ENCODE measurements at regions not wholly inside any gene's neighbourhood (a gene's known extent, or its start where the extent isn't known, plus 50 kb on each side); places are given as distances from the start of the nearest gene placed in this dataset.

DNA sequence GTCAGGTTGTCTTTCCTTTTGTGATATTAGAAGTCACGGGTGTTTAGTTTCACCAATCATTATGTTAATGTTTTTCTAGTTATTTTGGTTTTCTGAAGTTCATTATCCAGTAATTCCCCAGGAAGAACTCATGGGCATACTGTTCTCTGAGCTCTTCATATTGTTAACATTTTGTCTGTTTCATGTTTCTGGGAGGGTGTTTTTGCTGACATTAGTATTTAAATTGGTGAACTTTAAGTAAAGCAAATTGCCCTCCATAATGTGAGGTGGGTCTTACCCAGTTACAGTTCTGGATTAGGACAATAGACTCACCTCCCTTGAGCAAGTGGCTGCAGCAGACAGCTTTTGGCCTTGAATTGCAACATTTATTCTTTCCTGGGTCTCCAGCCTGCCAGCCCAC, 163.4 kb downstream of the GPAT3 start:
- DNase-seq, result no peak

- DNase-seq, result no peak
These were observed 156.1 kb downstream of the GPAT3 start for GRCh38 chr4:83692028-83692427.

- DNase-seq, result no peak
These were observed 150.3 kb downstream of the GPAT3 start for GRCh38 chr4:83686166-83686565.

- no peak for DNase-seq
These were observed 143.8 kb downstream of the GPAT3 start for GRCh38 chr4:83679692-83680091.

DNA sequence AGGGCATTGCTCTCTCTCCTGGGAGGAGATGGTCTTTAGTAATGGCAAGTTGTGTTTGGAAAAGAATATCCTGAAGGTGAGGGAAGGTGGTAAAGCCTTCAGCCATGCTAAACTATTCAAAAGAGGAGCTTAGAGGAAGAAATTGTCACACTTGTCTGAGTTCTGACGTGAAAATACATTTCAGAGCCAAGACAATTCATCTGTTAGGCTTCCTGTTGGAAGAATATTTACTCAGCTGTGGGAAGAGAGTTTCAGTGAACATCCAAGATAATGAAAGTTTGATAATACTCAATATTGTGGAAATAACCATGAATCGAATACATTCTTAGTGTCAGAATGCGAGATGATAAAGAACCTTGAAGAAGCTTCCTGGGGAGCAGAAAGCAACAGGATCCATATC, 143.3 kb downstream of the GPAT3 start:
- DNase-seq, result no peak

GRCh38 chr4:83677656-83678055, 141.7 kb downstream of the GPAT3 start:
- DNase-seq, result no peak

DNA sequence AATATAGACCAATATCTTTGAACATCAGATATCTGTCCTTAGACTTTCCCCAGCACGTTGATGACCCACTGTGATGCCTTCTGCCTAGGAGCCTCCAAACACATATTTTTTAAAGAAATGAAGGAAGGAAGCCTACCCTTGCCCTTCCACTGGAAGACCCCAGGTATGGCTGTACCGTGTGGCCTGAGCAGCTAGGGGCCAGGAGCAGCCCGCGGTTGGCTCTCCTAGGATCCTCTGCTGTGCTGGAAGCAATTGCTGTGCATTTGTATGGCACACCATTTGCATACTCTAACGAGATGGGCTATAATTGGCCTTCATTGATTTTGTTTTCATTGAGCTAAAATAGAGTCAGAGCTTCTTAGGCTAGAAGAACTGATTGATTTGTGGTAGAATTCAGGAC, 128.8 kb downstream of the GPAT3 start:
- no peak for DNase-seq

GRCh38 chr4:83664071-83664470, 128.2 kb downstream of the GPAT3 start:
- DNase-seq, result no peak

GRCh38 chr4:83662204-83662603, 126.3 kb downstream of the GPAT3 start:
- DNase-seq, result no peak

DNA sequence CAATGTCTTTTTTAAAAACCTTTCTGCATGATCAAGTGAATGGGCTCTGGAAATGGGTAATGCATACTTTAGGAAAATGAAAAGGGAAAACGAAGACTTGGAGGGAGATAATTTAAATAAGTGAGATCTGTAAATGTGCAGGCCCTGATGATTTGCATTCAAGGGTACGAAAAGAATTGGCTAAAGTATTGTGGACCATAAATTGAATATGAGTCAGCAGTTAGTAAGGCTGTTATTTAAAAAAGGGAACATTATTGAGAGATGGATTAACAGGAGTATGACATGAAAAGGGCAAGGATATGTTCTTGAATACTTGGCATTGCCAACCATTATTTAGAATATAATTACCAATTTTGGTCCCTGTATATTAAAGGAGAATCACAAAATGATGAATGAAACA, 125.5 kb downstream of the GPAT3 start:
- no peak for DNase-seq

DNA sequence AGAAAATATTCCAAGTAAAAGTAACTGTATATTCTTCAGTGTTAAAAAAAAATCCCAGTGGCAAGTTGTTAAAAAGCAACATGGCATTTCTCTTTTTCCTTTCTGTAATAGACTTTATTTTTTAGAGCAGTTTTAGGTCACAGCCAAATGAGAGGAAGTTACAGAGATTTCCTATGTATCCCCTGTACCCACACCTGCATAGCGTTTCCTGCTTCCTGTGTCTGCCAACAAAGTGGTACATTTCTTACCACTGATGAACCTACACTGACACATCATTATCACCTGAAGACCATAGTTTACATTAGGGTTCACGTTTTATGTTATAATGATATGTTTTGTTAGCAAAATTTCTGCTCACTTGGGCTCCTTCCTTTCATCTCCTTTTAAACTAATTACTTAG, 124.7 kb downstream of the GPAT3 start:
- DNase-seq, result no peak

- DNase-seq, result no peak
These were observed 122.9 kb downstream of the GPAT3 start for GRCh38 chr4:83658806-83659205.

GRCh38 chr4:83657336-83657735, 121.4 kb downstream of the GPAT3 start:
- no peak for DNase-seq

Measured in MV-4-11 (cell line).